ENCODE measurements at regions not wholly inside any gene's neighbourhood (a gene's known extent, or its start where the extent isn't known, plus 50 kb on each side); places are given as distances from the start of the nearest gene placed in this dataset.
"Not testable (repeated sequence)": the region's sequence is repeated elsewhere in the genome, so short reads cannot be mapped to it uniquely, and the experiment has no call there.

DNA sequence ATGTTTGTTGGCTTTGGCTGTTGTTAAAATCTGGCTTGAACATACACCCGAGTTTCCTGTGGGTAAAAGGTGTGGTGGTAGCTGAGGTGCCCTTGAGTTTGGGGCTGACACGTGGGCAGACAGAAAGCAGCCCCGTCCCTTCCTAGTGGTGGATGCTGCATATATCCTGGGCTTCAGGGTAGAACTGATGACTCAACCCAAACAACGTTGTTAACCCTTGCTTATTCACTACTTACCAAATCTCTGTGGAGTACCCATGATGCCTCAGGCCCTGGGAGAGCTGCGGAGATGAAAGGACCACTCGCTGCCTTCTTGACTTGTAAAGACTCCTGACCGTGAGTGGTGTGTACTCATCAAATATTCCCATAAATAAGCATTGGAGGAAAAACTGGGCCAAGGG lies 245.1 kb downstream of the RAB11FIP2 start:
- DNase-seq (ENCODE audit: low spot score) = no peak
- TF ChIP-seq, protein P1, sequence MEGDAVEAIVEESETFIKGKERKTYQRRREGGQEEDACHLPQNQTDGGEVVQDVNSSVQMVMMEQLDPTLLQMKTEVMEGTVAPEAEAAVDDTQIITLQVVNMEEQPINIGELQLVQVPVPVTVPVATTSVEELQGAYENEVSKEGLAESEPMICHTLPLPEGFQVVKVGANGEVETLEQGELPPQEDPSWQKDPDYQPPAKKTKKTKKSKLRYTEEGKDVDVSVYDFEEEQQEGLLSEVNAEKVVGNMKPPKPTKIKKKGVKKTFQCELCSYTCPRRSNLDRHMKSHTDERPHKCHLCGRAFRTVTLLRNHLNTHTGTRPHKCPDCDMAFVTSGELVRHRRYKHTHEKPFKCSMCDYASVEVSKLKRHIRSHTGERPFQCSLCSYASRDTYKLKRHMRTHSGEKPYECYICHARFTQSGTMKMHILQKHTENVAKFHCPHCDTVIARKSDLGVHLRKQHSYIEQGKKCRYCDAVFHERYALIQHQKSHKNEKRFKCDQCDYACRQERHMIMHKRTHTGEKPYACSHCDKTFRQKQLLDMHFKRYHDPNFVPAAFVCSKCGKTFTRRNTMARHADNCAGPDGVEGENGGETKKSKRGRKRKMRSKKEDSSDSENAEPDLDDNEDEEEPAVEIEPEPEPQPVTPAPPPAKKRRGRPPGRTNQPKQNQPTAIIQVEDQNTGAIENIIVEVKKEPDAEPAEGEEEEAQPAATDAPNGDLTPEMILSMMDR (IDR thresholded peaks at IDR 0.05; ENCODE audit: extremely low read depth, insufficient read depth, missing control alignments) = no peak
- in situ Hi-C loops (cut with MboI; ENCODE audit: low pct_unique_long_range_greater_than_20kb, low sequenced_read_pairs, unreplicated experiment) = no loop called here

DNA sequence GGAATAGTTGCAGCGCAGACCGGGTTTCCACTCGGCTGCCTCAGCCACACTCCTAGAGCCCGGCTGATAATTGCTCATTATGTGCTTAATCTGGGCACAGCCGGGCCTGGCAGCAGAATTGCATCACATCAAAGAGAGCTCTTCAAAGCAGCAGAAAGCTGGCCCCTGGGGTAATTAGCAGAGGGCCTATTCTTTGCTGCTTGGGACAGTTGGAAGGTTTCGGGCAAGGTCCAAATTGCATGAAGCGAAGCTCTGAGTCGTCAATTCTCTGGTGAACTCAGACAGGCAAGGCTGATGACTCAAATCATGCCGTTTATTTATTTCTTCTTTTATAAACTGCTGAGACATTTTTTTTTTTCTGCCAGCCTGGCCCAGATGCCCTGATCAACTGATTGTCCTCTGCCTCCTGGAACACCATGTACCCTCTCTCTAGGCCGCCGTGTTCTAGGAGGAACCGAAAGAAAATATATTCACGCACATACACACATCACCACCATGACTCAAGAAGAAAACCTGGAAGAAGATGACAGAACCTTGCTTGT lies 242.2 kb downstream of the RAB11FIP2 start:
- TF ChIP-seq, protein P1 (IDR thresholded peaks at IDR 0.05; ENCODE audit: extremely low read depth, insufficient read depth, missing control alignments) = no peak
- DNase-seq (ENCODE audit: low spot score) = no peak
- in situ Hi-C loops (cut with MboI; ENCODE audit: low pct_unique_long_range_greater_than_20kb, low sequenced_read_pairs, unreplicated experiment) = no loop called here

DNA sequence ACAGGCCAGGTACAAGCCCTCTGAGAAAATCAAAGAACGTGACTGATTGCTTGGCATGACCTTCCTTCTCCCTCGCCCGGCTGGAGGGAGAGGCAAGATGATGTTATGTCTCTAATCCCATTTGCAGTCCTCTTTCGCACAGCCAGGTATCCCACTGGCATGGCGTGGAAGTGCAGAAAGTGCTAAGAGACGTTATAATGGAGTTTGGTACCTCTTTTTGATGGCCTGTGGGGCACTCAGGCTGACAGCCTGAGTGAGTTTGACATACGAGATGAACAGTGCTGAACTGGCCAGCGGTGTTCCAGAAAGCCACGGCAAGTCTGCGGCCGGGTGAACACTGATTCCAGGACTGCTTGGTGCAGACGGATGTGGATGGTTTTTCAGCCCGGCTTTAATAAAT lies 241.6 kb downstream of the RAB11FIP2 start:
- in situ Hi-C loops (cut with MboI; ENCODE audit: low pct_unique_long_range_greater_than_20kb, low sequenced_read_pairs, unreplicated experiment) = no loop called here
- no peak for DNase-seq (ENCODE audit: low spot score)
- TF ChIP-seq, protein P1 (IDR thresholded peaks at IDR 0.05; ENCODE audit: extremely low read depth, insufficient read depth, missing control alignments) = no peak

DNA sequence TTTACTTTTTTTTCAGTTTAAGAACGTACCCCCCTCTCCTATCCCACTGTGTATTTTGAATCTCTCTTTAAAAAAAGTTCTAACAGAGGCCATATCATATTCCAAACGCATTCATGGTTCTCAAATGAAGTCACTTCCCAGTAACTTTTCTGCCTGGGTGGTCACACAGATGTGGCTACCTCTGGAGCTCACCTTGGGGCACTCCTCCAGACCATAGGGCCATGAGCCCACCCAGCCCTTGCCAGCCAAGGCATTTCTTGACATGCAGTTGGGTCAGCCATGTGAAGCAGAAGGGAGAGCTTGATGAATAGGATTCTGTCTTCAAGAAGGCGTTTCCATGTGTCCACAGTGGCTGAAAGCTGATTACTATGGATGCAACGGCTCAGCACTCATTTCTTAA lies 239.3 kb downstream of the RAB11FIP2 start:
- in situ Hi-C loops (cut with MboI; ENCODE audit: low pct_unique_long_range_greater_than_20kb, low sequenced_read_pairs, unreplicated experiment) = no loop called here
- TF ChIP-seq, protein P1 (IDR thresholded peaks at IDR 0.05; ENCODE audit: extremely low read depth, insufficient read depth, missing control alignments) = no peak
- no peak for DNase-seq (ENCODE audit: low spot score)

DNA sequence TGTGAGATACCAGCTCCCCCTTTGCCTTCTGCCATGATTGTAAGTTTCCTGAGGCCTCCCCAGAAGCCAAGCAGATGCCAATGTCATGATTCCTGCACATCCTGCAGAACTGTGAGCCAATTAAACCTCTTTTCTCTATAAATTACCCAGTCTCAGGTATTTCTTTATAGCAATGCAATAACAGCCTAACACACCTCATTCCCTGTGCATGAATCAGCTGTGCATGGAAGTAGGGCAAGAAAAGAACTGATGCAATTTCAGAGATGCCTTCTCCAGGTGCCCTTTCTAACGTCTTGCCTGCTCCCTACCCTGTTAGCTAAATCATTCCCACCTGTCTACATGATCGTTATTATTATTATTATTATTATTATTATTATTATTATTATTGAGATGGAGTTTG lies 230.9 kb downstream of the RAB11FIP2 start:
- in situ Hi-C loops (cut with MboI; ENCODE audit: low pct_unique_long_range_greater_than_20kb, low sequenced_read_pairs, unreplicated experiment); DNase-seq (ENCODE audit: low spot score): not testable (repeated sequence)

DNA sequence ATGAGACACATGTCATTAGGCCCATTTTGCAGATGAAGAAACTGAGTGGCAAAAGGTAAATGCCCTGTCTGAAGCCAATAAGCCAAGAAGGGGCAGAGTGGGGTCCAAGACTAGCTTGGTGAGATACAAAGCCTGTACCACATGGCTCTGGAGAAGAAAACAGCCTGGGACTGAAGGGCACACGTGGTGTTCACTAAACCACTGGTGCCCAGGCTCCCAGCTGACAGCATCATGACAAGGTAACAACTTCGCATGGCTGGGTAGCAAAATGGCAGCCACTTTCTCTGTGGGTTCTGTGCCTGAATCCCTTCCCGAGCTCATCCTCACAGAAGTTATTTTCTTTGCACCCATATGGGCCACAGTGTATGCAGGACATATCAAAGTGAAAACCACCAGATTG lies 229.6 kb downstream of the RAB11FIP2 start:
- DNase-seq (ENCODE audit: low spot score) = no peak
- TF ChIP-seq, protein P1 (IDR thresholded peaks at IDR 0.05; ENCODE audit: extremely low read depth, insufficient read depth, missing control alignments) = no peak
- in situ Hi-C loops (cut with MboI; ENCODE audit: low pct_unique_long_range_greater_than_20kb, low sequenced_read_pairs, unreplicated experiment) = no loop called here

DNA sequence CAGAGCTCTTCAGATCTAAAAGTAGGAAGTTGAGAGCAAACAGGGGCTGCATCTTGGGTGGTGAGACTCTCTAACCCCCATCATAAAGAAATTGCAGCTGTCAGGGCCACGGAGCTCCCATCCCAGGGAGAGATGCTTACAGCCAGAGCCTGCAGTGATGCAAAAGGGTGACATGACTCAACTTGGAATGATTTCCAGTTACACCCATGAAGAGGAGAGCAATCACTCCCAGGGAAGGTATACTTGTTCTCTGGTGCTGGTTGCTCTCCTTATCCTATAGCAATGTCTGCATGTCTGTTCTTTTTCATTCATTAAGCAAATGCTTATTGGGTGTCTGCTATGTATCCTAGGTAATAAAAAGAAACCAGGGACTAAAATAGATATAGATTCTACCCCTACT lies 228.0 kb downstream of the RAB11FIP2 start:
- no peak for DNase-seq (ENCODE audit: low spot score)
- TF ChIP-seq, protein P1 (IDR thresholded peaks at IDR 0.05; ENCODE audit: extremely low read depth, insufficient read depth, missing control alignments) = no peak
- in situ Hi-C loops (cut with MboI; ENCODE audit: low pct_unique_long_range_greater_than_20kb, low sequenced_read_pairs, unreplicated experiment) = no loop called here

Data from GM13977 (cell line).